ENCODE measurements at regions not wholly inside any gene's neighbourhood (a gene's known extent, or its start where the extent isn't known, plus 50 kb on each side); places are given as distances from the start of the nearest gene placed in this dataset.

- TF ChIP-seq CTCF (IDR thresholded peaks at IDR 0.05) (no peak), POLR2A (IDR thresholded peaks at IDR 0.05) (no peak)
Measured at GRCh38 chr5:4420177-4420576, 720.0 kb upstream of the ADAMTS16 start.

Measured in thyroid gland (tissue), 4 donors.